Ectodermal cell (in vitro differentiated cells): ENCODE measurements at regions not wholly inside any gene's neighbourhood (a gene's known extent, or its start where the extent isn't known, plus 50 kb on each side); places are given as distances from the start of the nearest gene placed in this dataset.
"Not testable (repeated sequence)": the region's sequence is repeated elsewhere in the genome, so short reads cannot be mapped to it uniquely, and the experiment has no call there.

Experiments
- H3K27ac ChIP-seq: 2 replicates; pipeline ENCODE4 v1.7.0; 2013; ENCODE audit warnings: mild to moderate bottlenecking, low read depth, low read length; ENCODE audit not compliant: insufficient read depth, poor library complexity, severe bottlenecking
- H3K27me3 ChIP-seq: 2 replicates; pipeline ENCODE4 v1.7.0; 2013; ENCODE audit warnings: mild to moderate bottlenecking, low read length; ENCODE audit not compliant: insufficient read depth, control insufficient read depth, poor library complexity, severe bottlenecking
- H3K36me3 ChIP-seq: one replicate; pipeline ENCODE4 v1.7.0; 2013; ENCODE audit warnings: low read length; ENCODE audit not compliant: control insufficient read depth, insufficient read depth
- H3K4me1 ChIP-seq: one replicate; pipeline ENCODE4 v1.7.0; 2013; ENCODE audit warnings: low read length; ENCODE audit not compliant: control insufficient read depth, insufficient read depth
- H3K4me3 ChIP-seq: 2 replicates; pipeline ENCODE4 v1.7.0; 2013; ENCODE audit warnings: low read depth, low read length, control low read depth; ENCODE audit not compliant: insufficient read depth
- H3K9me3 ChIP-seq: 2 replicates; pipeline ENCODE4 v1.7.0; 2013; ENCODE audit warnings: mild to moderate bottlenecking, low read length, moderate library complexity; ENCODE audit not compliant: control insufficient read depth
- WGBS, 2 experiments: methylation state at CpG; one replicate each; pipeline ENCODE4 v1.1.7; 2013; ENCODE audit warnings: missing lambda C conversion rate in 2 of 2; 5-methylcytosine and 5-hydroxymethylcytosine counted together

GRCh38 chr2:187610450-187610849 is 56.2 kb upstream of the TFPI start:
- not testable (repeated sequence) for H3K27ac ChIP-seq, H3K4me3 ChIP-seq, H3K4me1 ChIP-seq, H3K9me3 ChIP-seq, H3K36me3 ChIP-seq, H3K27me3 ChIP-seq
- WGBS, 2 experiments: no CpG with 5 or more reads among the region's 2 CpGs

- H3K9me3 ChIP-seq: no peaks in the 10 kb centered on the region
- no peaks in the 10 kb centered on the region for H3K27me3 ChIP-seq
- H3K27ac ChIP-seq: no peak overlapping the region
- no peaks in the 10 kb centered on the region for H3K36me3 ChIP-seq
- WGBS, 2 experiments: 92 to 98% methylated on average over 1 of the region's 1 CpG
- H3K4me3 ChIP-seq: no peak overlapping the region
- H3K4me1 ChIP-seq: no peaks in the 10 kb centered on the region
These were observed 58.6 kb upstream of the TFPI start for GRCh38 chr2:187612857-187613256.

GRCh38 chr2:187614756-187615155 is 60.5 kb upstream of the TFPI start:
- whole genome bisulfite sequencing, 2 experiments: 89 to 100% methylated on average over 1 of the region's 2 CpGs
- no peak overlapping the region for H3K27ac ChIP-seq
- H3K4me1 ChIP-seq: peaks cover 4% of the 10 kb centered on the region
- H3K4me3 ChIP-seq: no peak overlapping the region
- H3K27me3 ChIP-seq: no peaks in the 10 kb centered on the region
- H3K36me3 ChIP-seq: no peaks in the 10 kb centered on the region
- no peaks in the 10 kb centered on the region for H3K9me3 ChIP-seq

- Histone ChIP-seq H3K4me3 (no peak overlapping the region), H3K27me3 (no peaks in the 10 kb centered on the region), H3K36me3 (no peaks in the 10 kb centered on the region), H3K27ac (no peak overlapping the region), H3K9me3 (no peaks in the 10 kb centered on the region), H3K4me1 (peaks cover 4% of the 10 kb centered on the region)
- WGBS, 2 experiments: 95 to 100% methylated on average over 2 to 3 of the region's 4 CpGs
These were observed 61.1 kb upstream of the TFPI start for GRCh38 chr2:187615364-187615763.

- no peaks in the 10 kb centered on the region for H3K9me3 ChIP-seq
- H3K36me3 ChIP-seq: no peaks in the 10 kb centered on the region
- H3K27me3 ChIP-seq: no peaks in the 10 kb centered on the region
- H3K4me1 ChIP-seq: peaks cover 4% of the 10 kb centered on the region
- no peak overlapping the region for H3K4me3 ChIP-seq
- H3K27ac ChIP-seq: no peak overlapping the region
- 57% methylated on average over 1 of the region's 1 CpG; no CpG with 5 or more reads in 1 of the 2 experiments for WGBS, 2 experiments
These were observed 61.7 kb upstream of the TFPI start for GRCh38 chr2:187615902-187616301.

GRCh38 chr2:187617120-187617519 is 62.9 kb upstream of the TFPI start:
- Histone ChIP-seq H3K36me3 (no peaks in the 10 kb centered on the region), H3K27ac (no peak overlapping the region), H3K4me1 (peaks cover 4% of the 10 kb centered on the region), H3K9me3 (no peaks in the 10 kb centered on the region), H3K4me3 (no peak overlapping the region), H3K27me3 (no peaks in the 10 kb centered on the region)
- WGBS, 2 experiments: 82 to 86% methylated on average over 3 of the region's 3 CpGs

- no peaks in the 10 kb centered on the region for H3K36me3 ChIP-seq
- H3K27me3 ChIP-seq: no peaks in the 10 kb centered on the region
- H3K4me1 ChIP-seq: peaks cover 4% of the 10 kb centered on the region
- no peaks in the 10 kb centered on the region for H3K9me3 ChIP-seq
- no peak overlapping the region for H3K27ac ChIP-seq
- no peak overlapping the region for H3K4me3 ChIP-seq
These were observed 63.7 kb upstream of the TFPI start for GRCh38 chr2:187617905-187618304.

- H3K9me3 ChIP-seq: no peaks in the 10 kb centered on the region
- no peak overlapping the region for H3K4me3 ChIP-seq
- peaks cover 4% of the 10 kb centered on the region for H3K4me1 ChIP-seq
- no peaks in the 10 kb centered on the region for H3K36me3 ChIP-seq
- no peak overlapping the region for H3K27ac ChIP-seq
- WGBS, 2 experiments: 38 to 45% methylated on average over 2 of the region's 2 CpGs
- no peaks in the 10 kb centered on the region for H3K27me3 ChIP-seq
These were observed 64.6 kb upstream of the TFPI start for GRCh38 chr2:187618813-187619212.

- Histone ChIP-seq H3K27ac (no peak overlapping the region), H3K27me3 (no peaks in the 10 kb centered on the region), H3K4me3 (no peak overlapping the region), H3K9me3 (no peaks in the 10 kb centered on the region), H3K36me3 (no peaks in the 10 kb centered on the region), H3K4me1 (no peaks in the 10 kb centered on the region)
- WGBS, 2 experiments: 98% methylated on average over 3 of the region's 3 CpGs; no CpG with 5 or more reads in 1 of the 2 experiments
These were observed 72.9 kb upstream of the TFPI start for GRCh38 chr2:187627153-187627552.

GRCh38 chr2:187636731-187637391 is 82.6 kb upstream of the TFPI start:
- H3K36me3 ChIP-seq, H3K4me1 ChIP-seq, H3K27ac ChIP-seq, H3K27me3 ChIP-seq, H3K9me3 ChIP-seq, H3K4me3 ChIP-seq: not testable (repeated sequence)
- 95% methylated on average over 53 of the region's 53 CpGs for WGBS, 2 experiments

- not testable (repeated sequence) for H3K27ac ChIP-seq, H3K27me3 ChIP-seq, H3K36me3 ChIP-seq, H3K4me3 ChIP-seq, H3K9me3 ChIP-seq, H3K4me1 ChIP-seq
- 91 to 96% methylated on average over 19 of the region's 19 CpGs for WGBS, 2 experiments
These were observed 83.1 kb upstream of the TFPI start for GRCh38 chr2:187637392-187637740.
